ENCODE measurements at regions not wholly inside any gene's neighbourhood (a gene's known extent, or its start where the extent isn't known, plus 50 kb on each side); places are given as distances from the start of the nearest gene placed in this dataset.

GRCh38 chr22:48567213-48567975 lies 1260.3 kb downstream of the BRD1 start:
- no peak for DNase-seq (ENCODE audit: low spot score)

GRCh38 chr22:48566741-48567140 lies 1260.9 kb downstream of the BRD1 start:
- TF ChIP-seq CTCF (IDR thresholded peaks at IDR 0.05; ENCODE audit: extremely low read depth, missing control alignments), result no peak

More at GRCh38 chr22:48567213-48567975, 1260.3 kb downstream of the BRD1 start:
- no peak for TF ChIP-seq CTCF (IDR thresholded peaks at IDR 0.05; ENCODE audit: extremely low read depth, missing control alignments)

GRCh38 chr22:48565901-48566501 lies 1261.7 kb downstream of the BRD1 start:
- no peak for TF ChIP-seq CTCF (IDR thresholded peaks at IDR 0.05; ENCODE audit: extremely low read depth, missing control alignments)
- DNase-seq (ENCODE audit: low spot score), result no peak

More at GRCh38 chr22:48566741-48567140, 1260.9 kb downstream of the BRD1 start:
- no peak for DNase-seq (ENCODE audit: low spot score)

- DNase-seq (ENCODE audit: low spot score), result no peak
- no peak for TF ChIP-seq CTCF (IDR thresholded peaks at IDR 0.05; ENCODE audit: extremely low read depth, missing control alignments)
Measured at GRCh38 chr22:48564995-48565394, 1262.7 kb downstream of the BRD1 start.

- TF ChIP-seq CTCF (IDR thresholded peaks at IDR 0.05; ENCODE audit: extremely low read depth, missing control alignments), result no peak
- DNase-seq (ENCODE audit: low spot score), result no peak
Measured at GRCh38 chr22:48563966-48564330, 1263.7 kb downstream of the BRD1 start.

- TF ChIP-seq CTCF (IDR thresholded peaks at IDR 0.05; ENCODE audit: extremely low read depth, missing control alignments), result no peak
- no peak for DNase-seq (ENCODE audit: low spot score)
Measured at GRCh38 chr22:48563118-48563965, 1264.3 kb downstream of the BRD1 start.

- no peak for DNase-seq (ENCODE audit: low spot score)
- no peak for TF ChIP-seq CTCF (IDR thresholded peaks at IDR 0.05; ENCODE audit: extremely low read depth, missing control alignments)
Measured at GRCh38 chr22:48561676-48562075, 1266.0 kb downstream of the BRD1 start.

Measured in GM20000 (cell line).